IMR-90 (cell line): ENCODE measurements at regions not wholly inside any gene's neighbourhood (a gene's known extent, or its start where the extent isn't known, plus 50 kb on each side); places are given as distances from the start of the nearest gene placed in this dataset.

Experiments used
- ATAC-seq: fragments of 200-7000 bp; cut with Tn5 transposase; 2 replicates; pipeline ENCODE4 v1.9.1; 2020; ENCODE audit warnings: low read depth, mild to moderate bottlenecking, moderate library complexity
- BruUV-seq: library from RNA; stranded (reverse); fragments of 400-500 nt; replicated peaks from 2 replicates; lab custom pipeline; 2021; lab: Mats Ljungman, UMichigan
- CTCF ChIA-PET: fragments of 300-600 bp; formaldehyde crosslinking; extraction: SDS; loops from one replicate; lab custom pipeline; 2021; ENCODE audit warnings: antibody characterized with exemption; lab: Yijun Ruan, JAX
- POLR2A ChIA-PET: fragments of 300-600 bp; sonication (Branson Sonifier 250); formaldehyde crosslinking; loops from one replicate; lab custom pipeline; 2022; ENCODE audit warnings: antibody characterized with exemption; ENCODE audit not compliant: unreplicated experiment; lab: Charles Lee
- DNase-seq: peaks from one replicate; pipeline ENCODE4 v3.0.0; 2013
- H2AFZ ChIP-seq: replicated peaks from 2 replicates; pipeline ENCODE3; 2013; ENCODE audit warnings: low read length, mild to moderate bottlenecking; ENCODE audit not compliant: poor library complexity
- H2AK5ac ChIP-seq: 2 replicates; pipeline ENCODE4 v1.6.1; 2013; ENCODE audit warnings: low read depth, low read length, inconsistent platforms
- H2AK9ac ChIP-seq: replicated peaks from 2 replicates; pipeline ENCODE3; 2013; ENCODE audit warnings: mild to moderate bottlenecking, low read depth, low read length, moderate library complexity; ENCODE audit not compliant: poor library complexity
- H2BK120ac ChIP-seq: 2 replicates; pipeline ENCODE4 v1.6.1; 2013; ENCODE audit warnings: low read depth, low read length, inconsistent platforms
- H2BK15ac ChIP-seq: 3 replicates; pipeline ENCODE4 v1.6.1; 2013; ENCODE audit warnings: low read depth, low read length, inconsistent platforms
- H2BK20ac ChIP-seq: 2 replicates; pipeline ENCODE4 v1.6.1; 2013; ENCODE audit warnings: low read depth, mild to moderate bottlenecking, inconsistent platforms, low read length, moderate library complexity
- H2BK5ac ChIP-seq: 2 replicates; pipeline ENCODE4 v1.6.1; 2013; ENCODE audit warnings: mild to moderate bottlenecking, low read depth, low read length, inconsistent platforms; ENCODE audit not compliant: poor library complexity, severe bottlenecking
- H3K14ac ChIP-seq: replicated peaks from 2 replicates; pipeline ENCODE4 v1.6.1; 2013; ENCODE audit warnings: low read depth, low read length, inconsistent platforms
- H3K18ac ChIP-seq: 2 replicates; pipeline ENCODE4 v1.6.1; 2013; ENCODE audit warnings: low read depth, low read length, control low read depth
- H3K23ac ChIP-seq: 2 replicates; pipeline ENCODE4 v1.6.1; 2013; ENCODE audit warnings: low read depth, low read length, inconsistent platforms
- H3K27ac ChIP-seq: 2 replicates; pipeline ENCODE4 v1.5.1; 2013; ENCODE audit warnings: mild to moderate bottlenecking, control low read depth, low read length; ENCODE audit not compliant: insufficient read depth
- H3K27me3 ChIP-seq: 2 replicates; pipeline ENCODE4 v1.6.1; 2013; ENCODE audit warnings: low read length; ENCODE audit not compliant: control insufficient read depth, insufficient read depth
- H3K36me3 ChIP-seq: 2 replicates; pipeline ENCODE4 v1.6.1; 2013; ENCODE audit warnings: low read length, mixed read lengths; ENCODE audit not compliant: control insufficient read depth, insufficient read depth
- H3K4ac ChIP-seq: 2 replicates; pipeline ENCODE4 v1.6.1; 2013; ENCODE audit warnings: low read depth, low read length, inconsistent platforms
- H3K4me1 ChIP-seq: 2 replicates; pipeline ENCODE4 v1.6.1; 2013; ENCODE audit warnings: low read length, mixed read lengths; ENCODE audit not compliant: control insufficient read depth, insufficient read depth
- H3K4me2 ChIP-seq: 2 replicates; pipeline ENCODE4 v1.6.1; 2013; ENCODE audit warnings: low read depth, mild to moderate bottlenecking, control low read depth, low read length, moderate library complexity
- H3K4me3 ChIP-seq: 2 replicates; pipeline ENCODE4 v1.5.1; 2013; ENCODE audit warnings: low read depth, mild to moderate bottlenecking, control low read depth, low read length, moderate library complexity; ENCODE audit not compliant: insufficient read depth
- H3K56ac ChIP-seq: 2 replicates; pipeline ENCODE4 v1.6.1; 2013; ENCODE audit warnings: low read length, inconsistent platforms; ENCODE audit not compliant: insufficient read depth; ENCODE audit errors: extremely low read depth
- H3K79me1 ChIP-seq, 2 experiments: 2 replicates each; pipeline ENCODE4 v1.6.1; 2013; ENCODE audit warnings: low read length in 2 of 2, inconsistent platforms in 1 of 2, low read depth in 1 of 2
- H3K9ac ChIP-seq: 2 replicates; pipeline ENCODE4 v1.6.1; 2013; ENCODE audit warnings: low read depth, low read length, control low read depth
- H3K9me1 ChIP-seq: 2 replicates; pipeline ENCODE4 v1.6.1; 2013; ENCODE audit warnings: low read length, inconsistent platforms; ENCODE audit not compliant: insufficient read depth
- H3K9me3 ChIP-seq: 2 replicates; pipeline ENCODE4 v1.6.1; 2013; ENCODE audit warnings: low read length; ENCODE audit not compliant: control insufficient read depth, insufficient read depth
- H4K20me1 ChIP-seq: 2 replicates; pipeline ENCODE4 v1.6.1; 2013; ENCODE audit warnings: low read length, inconsistent platforms; ENCODE audit not compliant: insufficient read depth
- H4K5ac ChIP-seq: 2 replicates; pipeline ENCODE4 v1.6.1; 2013; ENCODE audit warnings: mild to moderate bottlenecking, low read depth, low read length, control low read depth
- H4K8ac ChIP-seq, 2 experiments: 2 replicates each; pipeline ENCODE4 v1.6.1; 2013; ENCODE audit warnings: low read depth in 2 of 2, low read length in 2 of 2, control low read depth in 1 of 2, inconsistent platforms in 1 of 2
- H4K91ac ChIP-seq: 2 replicates; pipeline ENCODE4 v1.6.1; 2013; ENCODE audit warnings: low read depth, low read length, inconsistent platforms; ENCODE audit not compliant: insufficient read depth
- BHLHE40 ChIP-seq: fragments of 150-350 bp; IDR thresholded peaks from 2 replicates; pipeline ENCODE4 v1.6.1; 2016; ENCODE audit warnings: mild to moderate bottlenecking, low read depth, low read length
- CEBPB ChIP-seq: IDR thresholded peaks from 2 replicates; pipeline ENCODE4 v1.6.1; 2012; ENCODE audit warnings: low read depth, low read length, improper control_type of control experiment
- CHD1 ChIP-seq: IDR thresholded peaks from 2 replicates; pipeline ENCODE4 v1.6.1; 2012; ENCODE audit warnings: low read depth, low read length, improper control_type of control experiment
- MAFK ChIP-seq: IDR thresholded peaks from 2 replicates; pipeline ENCODE4 v1.6.1; 2012; ENCODE audit warnings: low read depth, low read length, improper control_type of control experiment
- MXI1 ChIP-seq: IDR thresholded peaks from 2 replicates; pipeline ENCODE4 v1.6.1; 2012; ENCODE audit warnings: low read depth, mild to moderate bottlenecking, low read length, moderate library complexity, borderline replicate concordance
- NFE2L2 ChIP-seq: fragments of 150-350 bp; IDR thresholded peaks from 2 replicates; pipeline ENCODE4 v1.6.1; 2016; ENCODE audit warnings: low read depth, mild to moderate bottlenecking, low read length
- RAD21 ChIP-seq: IDR thresholded peaks from 2 replicates; pipeline ENCODE4 v1.6.1; 2012; ENCODE audit warnings: low read length, improper control_type of control experiment
- RCOR1 ChIP-seq: IDR thresholded peaks from 2 replicates; pipeline ENCODE4 v1.6.1; 2012; ENCODE audit warnings: mild to moderate bottlenecking, low read length, improper control_type of control experiment; ENCODE audit not compliant: insufficient replicate concordance
- RFX5 ChIP-seq: IDR thresholded peaks from 2 replicates; pipeline ENCODE4 v1.8.0; 2012; ENCODE audit warnings: low read depth, mild to moderate bottlenecking, low read length, moderate library complexity
- WGBS, 2 experiments: methylation state at CpG; one replicate each; pipeline versions ENCODE4 v1.1.5 to v1.1.7; 2013; ENCODE audit warnings: missing lambda C conversion rate in 2 of 2; ENCODE audit not compliant: insufficient read length in 1 of 2; ENCODE audit errors: extremely low coverage in 2 of 2; 5-methylcytosine and 5-hydroxymethylcytosine counted together
- dilution Hi-C: fragments of 300-500 bp; cut with HindIII; formaldehyde crosslinking; loops from one replicate; pipeline ENCODE4 v1.14.3; 2018; ENCODE audit warnings: low sequenced_read_pairs; ENCODE audit not compliant: unreplicated experiment
- in situ Hi-C: fragments of 300-500 bp; cut with MboI; formaldehyde crosslinking; loops from 3 replicates; pipeline ENCODE4 v1.14.3; 2019; ENCODE audit warnings: low sequenced_read_pairs, inconsistent platforms, mixed read lengths
- intact Hi-C: fragments of 100-400 bp; cut with micrococcal nuclease; formaldehyde crosslinking; loops from 2 replicates; pipeline ENCODE4 v1.10.0; 2022
- TF ChIP-seq, protein P1 (sequence below): conservative IDR thresholded peaks from 2 replicates; pipeline ENCODE4 v1.5.1; 2012; ENCODE audit warnings: mild to moderate bottlenecking, low read depth, low read length, improper control_type of control experiment
- TF ChIP-seq, protein P2 (sequence below): fragments of 150-350 bp; IDR thresholded peaks from 2 replicates; pipeline ENCODE4 v1.6.1; 2016; ENCODE audit warnings: low read depth, mild to moderate bottlenecking, low read length, moderate library complexity, borderline replicate concordance

DNA sequence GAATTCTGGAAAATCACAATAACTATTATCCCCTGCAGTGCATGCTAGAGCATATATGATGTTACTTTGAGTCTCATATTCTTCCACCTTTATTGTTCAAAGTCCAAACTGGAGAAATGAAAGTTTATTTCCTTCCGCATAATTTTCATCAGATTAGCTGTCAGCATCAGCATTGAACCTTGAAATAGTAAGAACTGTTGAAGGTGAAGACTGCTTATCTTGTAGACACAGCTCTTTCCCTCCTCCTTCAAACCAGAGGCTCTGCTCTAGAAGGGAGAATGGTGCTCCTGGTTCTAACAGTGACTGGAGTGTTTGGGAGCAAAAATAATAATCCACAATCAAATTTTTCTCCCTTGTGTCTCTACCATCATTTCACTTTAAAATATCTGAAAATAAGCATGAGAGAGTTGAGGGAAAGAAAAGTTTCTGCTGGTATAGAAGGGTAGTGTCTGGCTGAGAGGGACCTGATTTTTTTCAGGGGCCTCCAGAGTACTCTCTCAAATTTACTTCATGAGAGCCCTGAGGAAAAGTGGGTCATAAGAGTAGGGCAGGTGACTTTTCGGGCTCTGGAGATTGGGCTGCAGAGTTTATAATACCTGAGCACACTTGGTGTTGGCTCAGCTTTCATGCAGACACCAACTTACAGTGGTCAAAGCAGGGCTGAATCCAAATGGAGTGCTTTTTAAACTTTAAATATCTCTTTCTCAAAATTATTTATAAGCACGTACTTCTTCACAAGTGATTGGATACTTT lies 170.4 kb downstream of the ZDHHC21 start:
- no peak overlapping the region for H3K14ac ChIP-seq
- no peak overlapping the region for H2AFZ ChIP-seq
- no peaks in the 10 kb centered on the region for H4K20me1 ChIP-seq
- no peaks in the 10 kb centered on the region for H3K79me1 ChIP-seq
- no TSS peak for BruUV-seq
- no peak overlapping the region for H3K4ac ChIP-seq
- H2AK9ac ChIP-seq = no peak overlapping the region
- H2AK5ac ChIP-seq = no peak overlapping the region
- H4K5ac ChIP-seq = no peak overlapping the region
- no peaks in the 10 kb centered on the region for H3K9me1 ChIP-seq
- H3K9ac ChIP-seq = no peak overlapping the region
- no peaks in the 10 kb centered on the region for H3K36me3 ChIP-seq
- H2BK15ac ChIP-seq = no peak overlapping the region
- H2BK5ac ChIP-seq = no peak overlapping the region
- no peak overlapping the region for H2BK20ac ChIP-seq
- no peaks in the 10 kb centered on the region; the same call in 1 of the 2 replicates for H3K27me3 ChIP-seq
- H4K91ac ChIP-seq = no peak overlapping the region
- no peak overlapping the region for H3K56ac ChIP-seq
- ATAC-seq (no peak), DNase-seq (no peak)
- intact Hi-C loops (no loop called here), dilution Hi-C loops (no loop called here), in situ Hi-C loops (no loop called here)
- no peak overlapping the region for H2BK120ac ChIP-seq
- H3K9me3 ChIP-seq = no peaks in the 10 kb centered on the region
- no peak overlapping the region for H3K27ac ChIP-seq
- ChIA-PET CTCF (no interaction called here), POLR2A (no interaction called here)
- H3K4me3 ChIP-seq = no peak overlapping the region
- no CpG with 5 or more reads among the region's 3 CpGs for WGBS, 2 experiments
- no peaks in the 10 kb centered on the region for H3K4me1 ChIP-seq
- no peak overlapping the region for H3K4me2 ChIP-seq
- TF ChIP-seq RCOR1 (no peak), RAD21 (no peak), MAFK (no peak), CHD1 (no peak), NFE2L2 (no peak), BHLHE40 (no peak), MXI1 (no peak), CEBPB (no peak), RFX5 (no peak)
- TF ChIP-seq, protein P1, sequence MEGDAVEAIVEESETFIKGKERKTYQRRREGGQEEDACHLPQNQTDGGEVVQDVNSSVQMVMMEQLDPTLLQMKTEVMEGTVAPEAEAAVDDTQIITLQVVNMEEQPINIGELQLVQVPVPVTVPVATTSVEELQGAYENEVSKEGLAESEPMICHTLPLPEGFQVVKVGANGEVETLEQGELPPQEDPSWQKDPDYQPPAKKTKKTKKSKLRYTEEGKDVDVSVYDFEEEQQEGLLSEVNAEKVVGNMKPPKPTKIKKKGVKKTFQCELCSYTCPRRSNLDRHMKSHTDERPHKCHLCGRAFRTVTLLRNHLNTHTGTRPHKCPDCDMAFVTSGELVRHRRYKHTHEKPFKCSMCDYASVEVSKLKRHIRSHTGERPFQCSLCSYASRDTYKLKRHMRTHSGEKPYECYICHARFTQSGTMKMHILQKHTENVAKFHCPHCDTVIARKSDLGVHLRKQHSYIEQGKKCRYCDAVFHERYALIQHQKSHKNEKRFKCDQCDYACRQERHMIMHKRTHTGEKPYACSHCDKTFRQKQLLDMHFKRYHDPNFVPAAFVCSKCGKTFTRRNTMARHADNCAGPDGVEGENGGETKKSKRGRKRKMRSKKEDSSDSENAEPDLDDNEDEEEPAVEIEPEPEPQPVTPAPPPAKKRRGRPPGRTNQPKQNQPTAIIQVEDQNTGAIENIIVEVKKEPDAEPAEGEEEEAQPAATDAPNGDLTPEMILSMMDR = no peak
- TF ChIP-seq, protein P2, sequence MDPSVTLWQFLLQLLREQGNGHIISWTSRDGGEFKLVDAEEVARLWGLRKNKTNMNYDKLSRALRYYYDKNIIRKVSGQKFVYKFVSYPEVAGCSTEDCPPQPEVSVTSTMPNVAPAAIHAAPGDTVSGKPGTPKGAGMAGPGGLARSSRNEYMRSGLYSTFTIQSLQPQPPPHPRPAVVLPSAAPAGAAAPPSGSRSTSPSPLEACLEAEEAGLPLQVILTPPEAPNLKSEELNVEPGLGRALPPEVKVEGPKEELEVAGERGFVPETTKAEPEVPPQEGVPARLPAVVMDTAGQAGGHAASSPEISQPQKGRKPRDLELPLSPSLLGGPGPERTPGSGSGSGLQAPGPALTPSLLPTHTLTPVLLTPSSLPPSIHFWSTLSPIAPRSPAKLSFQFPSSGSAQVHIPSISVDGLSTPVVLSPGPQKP = no peak
- no peak overlapping the region for H4K8ac ChIP-seq
- H3K23ac ChIP-seq = no peak overlapping the region
- no peak overlapping the region for H3K18ac ChIP-seq
